ENCODE measurements at regions not wholly inside any gene's neighbourhood (a gene's known extent, or its start where the extent isn't known, plus 50 kb on each side); places are given as distances from the start of the nearest gene placed in this dataset.

GRCh38 chr6:134510142-134510541, 192.2 kb upstream of the SGK1 start:
- Histone ChIP-seq H3K9me3 (ENCODE audit: low read depth, low read length) (no peaks in the 10 kb centered on the region), H3K27me3 (ENCODE audit: insufficient read depth, low read length) (no peaks in the 10 kb centered on the region), H3K4me3 (ENCODE audit: low read length) (no peak overlapping the region), H3K4me1 (ENCODE audit: insufficient read depth, low read length) (peaks cover 22% of the 10 kb centered on the region)

GRCh38 chr6:134508862-134509498, 191.1 kb upstream of the SGK1 start:
- H3K4me3 ChIP-seq (ENCODE audit: low read length), result no peak overlapping the region
- peaks cover 22% of the 10 kb centered on the region for H3K4me1 ChIP-seq (ENCODE audit: insufficient read depth, low read length)
- H3K9me3 ChIP-seq (ENCODE audit: low read depth, low read length), result no peaks in the 10 kb centered on the region
- no peaks in the 10 kb centered on the region for H3K27me3 ChIP-seq (ENCODE audit: insufficient read depth, low read length)

- peaks cover 6% of the 10 kb centered on the region for H3K4me1 ChIP-seq (ENCODE audit: insufficient read depth, low read length)
- H3K9me3 ChIP-seq (ENCODE audit: low read depth, low read length), result no peaks in the 10 kb centered on the region
- H3K4me3 ChIP-seq (ENCODE audit: low read length), result no peak overlapping the region
- no peaks in the 10 kb centered on the region for H3K27me3 ChIP-seq (ENCODE audit: insufficient read depth, low read length)
Measured at GRCh38 chr6:134506162-134506561, 188.2 kb upstream of the SGK1 start.

- no peaks in the 10 kb centered on the region for H3K9me3 ChIP-seq (ENCODE audit: low read depth, low read length)
- H3K4me1 ChIP-seq (ENCODE audit: insufficient read depth, low read length), result no peaks in the 10 kb centered on the region
- H3K27me3 ChIP-seq (ENCODE audit: insufficient read depth, low read length), result no peaks in the 10 kb centered on the region
- no peak overlapping the region for H3K4me3 ChIP-seq (ENCODE audit: low read length)
Measured at GRCh38 chr6:134503585-134504281, 185.8 kb upstream of the SGK1 start.

GRCh38 chr6:134502614-134503549, 185.0 kb upstream of the SGK1 start:
- H3K4me1 ChIP-seq (ENCODE audit: insufficient read depth, low read length), result no peaks in the 10 kb centered on the region

GRCh38 chr6:134495890-134496248, 178.0 kb upstream of the SGK1 start:
- Histone ChIP-seq H3K4me1 (ENCODE audit: insufficient read depth, low read length) (no peaks in the 10 kb centered on the region), H3K9me3 (ENCODE audit: low read depth, low read length) (no peaks in the 10 kb centered on the region), H3K27me3 (ENCODE audit: insufficient read depth, low read length) (no peaks in the 10 kb centered on the region), H3K4me3 (ENCODE audit: low read length) (no peak overlapping the region)

More at GRCh38 chr6:134502614-134503549, 185.0 kb upstream of the SGK1 start:
- Histone ChIP-seq H3K4me3 (ENCODE audit: low read length) (no peak overlapping the region), H3K9me3 (ENCODE audit: low read depth, low read length) (no peaks in the 10 kb centered on the region), H3K27me3 (ENCODE audit: insufficient read depth, low read length) (no peaks in the 10 kb centered on the region)

GRCh38 chr6:134495203-134495889, 177.4 kb upstream of the SGK1 start:
- Histone ChIP-seq H3K9me3 (ENCODE audit: low read depth, low read length) (no peaks in the 10 kb centered on the region), H3K27me3 (ENCODE audit: insufficient read depth, low read length) (no peaks in the 10 kb centered on the region), H3K4me3 (ENCODE audit: low read length) (no peak overlapping the region), H3K4me1 (ENCODE audit: insufficient read depth, low read length) (no peaks in the 10 kb centered on the region)

- Histone ChIP-seq H3K4me3 (ENCODE audit: low read length) (no peak overlapping the region), H3K9me3 (ENCODE audit: low read depth, low read length) (no peaks in the 10 kb centered on the region), H3K27me3 (ENCODE audit: insufficient read depth, low read length) (no peaks in the 10 kb centered on the region), H3K4me1 (ENCODE audit: insufficient read depth, low read length) (no peaks in the 10 kb centered on the region)
Measured at GRCh38 chr6:134493789-134494188, 175.9 kb upstream of the SGK1 start.

- H3K4me1 ChIP-seq (ENCODE audit: insufficient read depth, low read length), result no peaks in the 10 kb centered on the region
- H3K9me3 ChIP-seq (ENCODE audit: low read depth, low read length), result no peaks in the 10 kb centered on the region
- H3K27me3 ChIP-seq (ENCODE audit: insufficient read depth, low read length), result no peaks in the 10 kb centered on the region
- H3K4me3 ChIP-seq (ENCODE audit: low read length), result no peak overlapping the region
Measured at GRCh38 chr6:134491477-134491876, 173.6 kb upstream of the SGK1 start.

- Histone ChIP-seq H3K27me3 (ENCODE audit: insufficient read depth, low read length) (no peaks in the 10 kb centered on the region), H3K4me1 (ENCODE audit: insufficient read depth, low read length) (no peaks in the 10 kb centered on the region), H3K4me3 (ENCODE audit: low read length) (no peak overlapping the region), H3K9me3 (ENCODE audit: low read depth, low read length) (no peaks in the 10 kb centered on the region)
Measured at GRCh38 chr6:134482593-134483270, 164.8 kb upstream of the SGK1 start.

- Histone ChIP-seq H3K4me1 (ENCODE audit: insufficient read depth, low read length) (no peaks in the 10 kb centered on the region), H3K27me3 (ENCODE audit: insufficient read depth, low read length) (no peaks in the 10 kb centered on the region), H3K4me3 (ENCODE audit: low read length) (no peak overlapping the region), H3K9me3 (ENCODE audit: low read depth, low read length) (no peaks in the 10 kb centered on the region)
Measured at GRCh38 chr6:134481966-134482365, 164.1 kb upstream of the SGK1 start.

GRCh38 chr6:134480593-134480992, 162.7 kb upstream of the SGK1 start:
- Histone ChIP-seq H3K27me3 (ENCODE audit: insufficient read depth, low read length) (no peaks in the 10 kb centered on the region), H3K4me1 (ENCODE audit: insufficient read depth, low read length) (no peaks in the 10 kb centered on the region), H3K4me3 (ENCODE audit: low read length) (no peak overlapping the region), H3K9me3 (ENCODE audit: low read depth, low read length) (no peaks in the 10 kb centered on the region)

- Histone ChIP-seq H3K27me3 (ENCODE audit: insufficient read depth, low read length) (no peaks in the 10 kb centered on the region), H3K4me1 (ENCODE audit: insufficient read depth, low read length) (no peaks in the 10 kb centered on the region), H3K4me3 (ENCODE audit: low read length) (no peak overlapping the region), H3K9me3 (ENCODE audit: low read depth, low read length) (no peaks in the 10 kb centered on the region)
Measured at GRCh38 chr6:134478764-134479399, 161.0 kb upstream of the SGK1 start.

- Histone ChIP-seq H3K4me3 (ENCODE audit: low read length) (no peak overlapping the region), H3K27me3 (ENCODE audit: insufficient read depth, low read length) (no peaks in the 10 kb centered on the region), H3K4me1 (ENCODE audit: insufficient read depth, low read length) (no peaks in the 10 kb centered on the region), H3K9me3 (ENCODE audit: low read depth, low read length) (no peaks in the 10 kb centered on the region)
Measured at GRCh38 chr6:134477991-134478635, 160.2 kb upstream of the SGK1 start.
